CD14-positive monocyte (primary cell): ENCODE measurements at regions not wholly inside any gene's neighbourhood (a gene's known extent, or its start where the extent isn't known, plus 50 kb on each side); places are given as distances from the start of the nearest gene placed in this dataset.

Experiments
- DNase-seq, 3 donors: peaks; one replicate each; pipeline ENCODE4 v3.0.0-alpha.2; 2011 to 2022
- H2AFZ ChIP-seq: 2 replicates; pipeline ENCODE4 v1.6.0; 2012; ENCODE audit warnings: mild to moderate bottlenecking, low read depth, low read length, inconsistent platforms; ENCODE audit not compliant: insufficient read depth, poor library complexity, severe bottlenecking
- H3K27ac ChIP-seq, 2 donors: 1 replicate in 1 of 2; 2 replicates in 1 of 2; pipeline ENCODE4 v1.5.1; 2012 to 2013; ENCODE audit warnings: low read length in 2 of 2, control low read depth in 1 of 2, inconsistent platforms in 1 of 2, low read depth in 1 of 2, mild to moderate bottlenecking in 1 of 2
- H3K27me3 ChIP-seq, 2 donors: one replicate each; pipeline versions ENCODE4 v1.6.0 to v1.6.1; 2011 to 2013; ENCODE audit warnings: low read length in 2 of 2; ENCODE audit not compliant: control insufficient read depth in 2 of 2, insufficient read depth in 2 of 2
- H3K36me3 ChIP-seq, 2 donors: replicated peaks in 1 of 2; 1 replicate in 1 of 2; 2 replicates in 1 of 2; pipeline versions ENCODE4 v1.5.1 to v1.6.1; 2012 to 2013; ENCODE audit warnings: low read length in 2 of 2, control low read depth in 1 of 2, inconsistent platforms in 1 of 2, mild to moderate bottlenecking in 1 of 2; ENCODE audit not compliant: insufficient read depth in 2 of 2, control insufficient read depth in 1 of 2
- H3K4me1 ChIP-seq, 2 donors: 1 replicate in 1 of 2; 2 replicates in 1 of 2; pipeline versions ENCODE4 v1.5.1 to v1.6.1; 2012 to 2013; ENCODE audit warnings: low read length in 2 of 2, control low read depth in 1 of 2, inconsistent platforms in 1 of 2, mild to moderate bottlenecking in 1 of 2, moderate library complexity in 1 of 2; ENCODE audit not compliant: insufficient read depth in 2 of 2, control insufficient read depth in 1 of 2
- H3K4me2 ChIP-seq: replicated peaks from 2 replicates; pipeline ENCODE3; 2012; ENCODE audit warnings: low read length, moderate library complexity, mild to moderate bottlenecking; ENCODE audit not compliant: poor library complexity, severe bottlenecking; ENCODE audit errors: extremely low read depth
- H3K4me3 ChIP-seq, 3 experiments: fragments of 200-600 bp in 1 of 3; sonication (generic) in 1 of 3; replicated peaks in 1 of 3; 1 replicate in 2 of 3; 2 replicates in 1 of 3; pipeline ENCODE4 v1.5.1; 2011 to 2013; ENCODE audit warnings: low read length in 3 of 3, mild to moderate bottlenecking in 3 of 3, control low read depth in 2 of 3, low read depth in 2 of 3, inconsistent platforms in 1 of 3, moderate library complexity in 1 of 3
- H3K79me2 ChIP-seq: 2 replicates; pipeline ENCODE4 v1.6.0; 2012; ENCODE audit warnings: mild to moderate bottlenecking, control low read depth, inconsistent platforms, low read length, moderate library complexity; ENCODE audit not compliant: insufficient read depth
- H3K9ac ChIP-seq: 2 replicates; pipeline ENCODE4 v1.6.0; 2017; ENCODE audit warnings: low read length, mild to moderate bottlenecking; ENCODE audit not compliant: insufficient read depth, poor library complexity, severe bottlenecking
- H3K9me3 ChIP-seq, 2 donors: replicated peaks in 1 of 2; 1 replicate in 1 of 2; 2 replicates in 1 of 2; pipeline versions ENCODE4 v1.5.1 to v1.6.1; 2012 to 2013; ENCODE audit warnings: low read length in 2 of 2, control low read depth in 1 of 2; ENCODE audit not compliant: control insufficient read depth in 1 of 2, insufficient read depth in 1 of 2
- H4K20me1 ChIP-seq: 2 replicates; pipeline ENCODE4 v1.6.0; 2012; ENCODE audit warnings: mild to moderate bottlenecking, low read length, control low read depth, moderate library complexity; ENCODE audit not compliant: insufficient read depth
- H3K27ac Mint-ChIP-seq, 7 donors: one replicate each; pipeline ENCODE4 v1.8.0; 2020; ENCODE audit warnings: mild to moderate bottlenecking in 7 of 7, mixed read lengths in 7 of 7, moderate library complexity in 6 of 7, inconsistent platforms in 2 of 7
- H3K27me3 Mint-ChIP-seq, 3 donors: one replicate each; pipeline ENCODE4 v1.8.0; 2021 to 2022; ENCODE audit warnings: low read depth in 3 of 3, mild to moderate bottlenecking in 3 of 3, mixed read lengths in 3 of 3, moderate library complexity in 3 of 3, inconsistent platforms in 1 of 3
- H3K36me3 Mint-ChIP-seq, 2 donors: one replicate each; pipeline ENCODE4 v1.8.0; 2020; ENCODE audit warnings: mixed read lengths in 2 of 2, inconsistent platforms in 1 of 2, mild to moderate bottlenecking in 1 of 2
- H3K4me1 Mint-ChIP-seq: one replicate; pipeline ENCODE4 v1.8.0; 2020; ENCODE audit warnings: mild to moderate bottlenecking, mixed read lengths
- H3K4me3 Mint-ChIP-seq, 2 donors: one replicate each; pipeline ENCODE4 v1.8.0; 2020; ENCODE audit warnings: mild to moderate bottlenecking in 2 of 2, mixed read lengths in 2 of 2, moderate library complexity in 1 of 2
- H3K9me3 Mint-ChIP-seq, 7 donors: one replicate each; pipeline ENCODE4 v1.8.0; 2020 to 2022; ENCODE audit warnings: mixed read lengths in 7 of 7, mild to moderate bottlenecking in 6 of 7, moderate library complexity in 6 of 7, inconsistent platforms in 2 of 7
- CTCF ChIP-seq: fragments of 200-600 bp; IDR thresholded peaks from one replicate; pipeline ENCODE4 v1.8.0; 2022; ENCODE audit warnings: antibody characterized with exemption, mild to moderate bottlenecking
- WGBS: methylation state at CpG from one replicate; pipeline ENCODE4 v1.1.5; 2013; ENCODE audit warnings: missing lambda C conversion rate; ENCODE audit not compliant: insufficient coverage; 5-methylcytosine and 5-hydroxymethylcytosine counted together
- intact Hi-C, 2 donors: fragments of 100-400 bp; cut with micrococcal nuclease; formaldehyde crosslinking; loops; one replicate each; pipeline versions ENCODE4 v1.15.0 to v1.15.1; 2023

GRCh38 chr20:55200317-55200716 lies 724.9 kb downstream of the DOK5 start:
- Histone ChIP-seq H4K20me1 (no peaks in the 10 kb centered on the region), H3K4me3 (no peak overlapping the region), H3K4me2 (no peak overlapping the region), H3K79me2 (no peaks in the 10 kb centered on the region), H3K36me3 (no peaks in the 10 kb centered on the region), H3K4me1 (no peaks in the 10 kb centered on the region), H3K27ac (no peak overlapping the region), H2AFZ (no peak overlapping the region), H3K9ac (no peak overlapping the region), H3K27me3 (no peaks in the 10 kb centered on the region), H3K9me3 (peaks cover 8 to 12% of the 10 kb centered on the region in 2 donors)
- intact Hi-C loops, result no loop called here
- H3K27ac Mint-ChIP-seq, result no peak overlapping the region
- no peaks in the 10 kb centered on the region for H3K27me3 Mint-ChIP-seq
- H3K4me3 Mint-ChIP-seq, result no peak overlapping the region
- no peaks in the 10 kb centered on the region for H3K4me1 Mint-ChIP-seq
- no peak for TF ChIP-seq CTCF
- peaks cover under 1 to 14% (median 5%) of the 10 kb centered on the region in 7 donors for H3K9me3 Mint-ChIP-seq
- no CpG with 5 or more reads among the region's 1 CpG for WGBS
- no peak for DNase-seq
- H3K36me3 Mint-ChIP-seq, result no peaks in the 10 kb centered on the region

- H3K27ac ChIP-seq, result no peak overlapping the region
- no peaks in the 10 kb centered on the region for H3K27me3 ChIP-seq
- Mint-ChIP-seq H3K9me3 (peaks cover 1 to 16% (median 4%) of the 10 kb centered on the region in 7 donors), H3K4me3 (no peak overlapping the region), H3K27ac (no peak overlapping the region), H3K36me3 (no peaks in the 10 kb centered on the region), H3K4me1 (no peaks in the 10 kb centered on the region), H3K27me3 (no peaks in the 10 kb centered on the region)
- WGBS, result no CpG with 5 or more reads among the region's 2 CpGs
- no peaks in the 10 kb centered on the region for H3K36me3 ChIP-seq
- H3K9ac ChIP-seq, result no peak overlapping the region
- no peaks in the 10 kb centered on the region for H3K4me1 ChIP-seq
- no peak for TF ChIP-seq CTCF
- H2AFZ ChIP-seq, result no peak overlapping the region
- intact Hi-C loops, result no loop called here
- peaks cover 8 to 16% of the 10 kb centered on the region in 2 donors for H3K9me3 ChIP-seq
- H3K4me3 ChIP-seq, result no peak overlapping the region
- H3K79me2 ChIP-seq, result no peaks in the 10 kb centered on the region
- no peaks in the 10 kb centered on the region for H4K20me1 ChIP-seq
- no peak overlapping the region for H3K4me2 ChIP-seq
- no peak for DNase-seq
These were observed 719.6 kb downstream of the DOK5 start for GRCh38 chr20:55194947-55195346.
